LNCAP (cell line): ENCODE measurements at regions not wholly inside any gene's neighbourhood (a gene's known extent, or its start where the extent isn't known, plus 50 kb on each side); places are given as distances from the start of the nearest gene placed in this dataset.

Source experiments
- CTCF ChIP-seq: fragments of 450-650 bp; IDR thresholded peaks from 2 replicates; pipeline ENCODE4 v1.5.1; 2017; ENCODE audit warnings: mild to moderate bottlenecking

GRCh38 chr5:86831128-86831527, 213.4 kb downstream of the COX7C start:
- no peak for TF ChIP-seq CTCF

GRCh38 chr5:86833868-86834267, 216.1 kb downstream of the COX7C start:
- no peak for TF ChIP-seq CTCF

- no peak for TF ChIP-seq CTCF
Measured at GRCh38 chr5:86837610-86838009, 219.9 kb downstream of the COX7C start.

- no peak for TF ChIP-seq CTCF
Measured at GRCh38 chr5:86838083-86838482, 220.3 kb downstream of the COX7C start.

GRCh38 chr5:86841000-86841644, 223.4 kb downstream of the COX7C start:
- TF ChIP-seq CTCF: no peak

- no peak for TF ChIP-seq CTCF
Measured at GRCh38 chr5:86858442-86858841, 240.7 kb downstream of the COX7C start.

GRCh38 chr5:86861512-86861911, 243.8 kb downstream of the COX7C start:
- no peak for TF ChIP-seq CTCF

- TF ChIP-seq CTCF: no peak
Measured at GRCh38 chr5:86862093-86862492, 244.4 kb downstream of the COX7C start.
